Left colon (tissue), 2 donors: ENCODE measurements at regions not wholly inside any gene's neighbourhood (a gene's known extent, or its start where the extent isn't known, plus 50 kb on each side); places are given as distances from the start of the nearest gene placed in this dataset.

Source experiments
- ATAC-seq: fragments of 200-7000 bp; cut with Tn5 transposase; one replicate; pipeline ENCODE4 v1.9.1; 2020; ENCODE audit warnings: mild to moderate bottlenecking, moderate library complexity
- DNase-seq, 2 donors: peaks; one replicate each; pipeline ENCODE4 v3.0.0-alpha.2; 2020
- intact Hi-C, 2 donors: fragments of 100-400 bp; cut with DNase I in 1 of 2; cut with micrococcal nuclease in 1 of 2; formaldehyde crosslinking; loops; one replicate each; pipeline versions ENCODE4 v1.11.2 to v1.14.0; 2022; cut with DNase I, micrococcal nuclease
- donor health status: DM: no; HTN: no; CAD: no.
- donor health status: DM: yes; HTN: yes; CAD: no.

DNA sequence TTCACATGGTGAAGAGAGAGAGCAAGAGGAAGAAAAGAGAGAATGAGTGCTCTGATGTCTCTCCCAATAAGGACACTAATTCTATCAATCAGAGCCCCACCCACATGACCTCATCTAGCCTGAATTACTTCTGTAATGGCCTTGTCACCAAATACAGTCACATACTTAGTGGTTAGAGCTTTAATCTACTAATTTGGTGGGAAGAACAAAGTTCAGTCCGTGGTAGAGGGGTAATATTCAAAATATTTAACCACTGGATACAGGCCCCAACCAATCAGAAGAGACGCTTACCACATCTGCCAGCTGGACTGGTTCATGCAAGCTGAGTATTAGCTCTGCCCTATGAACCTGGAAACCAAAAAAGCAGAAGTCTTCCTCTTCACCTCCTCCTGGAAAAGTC is 336.3 kb upstream of the NFE2L3 start:
- DNase-seq, result no peak
- ATAC-seq, result no peak
- intact Hi-C loops, result no loop called here

DNA sequence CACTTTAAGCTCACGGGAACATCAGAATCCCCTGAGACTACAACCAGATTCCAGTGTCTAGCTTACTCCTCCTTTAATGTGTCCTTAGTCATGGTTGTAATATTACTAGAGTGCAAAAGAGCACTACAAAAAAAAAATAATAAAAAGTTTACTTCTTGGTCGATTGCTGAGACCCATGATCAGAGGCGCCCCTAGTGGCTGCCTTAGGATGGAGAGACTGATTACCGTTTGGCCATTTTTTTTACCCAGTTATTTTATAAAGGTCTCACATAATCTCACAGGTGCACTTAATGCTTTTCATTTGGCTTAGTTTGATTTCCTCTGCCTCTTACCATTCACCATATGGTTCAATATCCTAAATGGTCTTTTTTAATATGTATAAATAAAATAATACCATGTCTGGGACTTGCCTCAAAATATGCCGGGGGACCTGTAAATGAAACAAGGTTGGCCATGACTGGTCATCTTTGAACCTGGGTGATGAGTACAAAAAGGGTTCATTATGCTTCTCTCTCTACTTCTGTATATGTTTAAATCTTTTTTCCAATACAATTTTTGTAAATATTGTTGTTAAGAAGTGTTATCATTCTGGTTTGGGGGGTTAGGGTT is 331.5 kb upstream of the NFE2L3 start:
- intact Hi-C loops, result no loop called here
- ATAC-seq, result no peak

DNA sequence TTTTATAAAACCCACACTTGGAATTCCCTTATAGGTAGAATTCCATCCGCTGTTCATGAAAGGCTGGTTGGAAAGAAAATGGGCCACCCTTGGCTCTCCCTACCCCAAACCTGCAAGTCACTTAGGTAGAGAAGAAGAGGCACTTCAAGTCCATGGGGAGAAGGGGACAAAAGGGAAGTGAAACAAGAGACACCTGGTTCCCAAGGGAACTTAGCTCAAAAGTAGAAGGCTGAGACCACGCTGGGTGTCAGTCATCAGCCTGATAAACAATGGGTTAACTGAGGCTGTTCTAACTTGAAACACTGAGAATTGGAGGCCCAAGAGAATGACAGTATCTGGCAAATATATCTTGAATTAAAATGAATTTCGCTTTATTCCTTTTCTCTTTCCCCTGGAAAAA is 330.8 kb upstream of the NFE2L3 start:
- intact Hi-C loops, result no loop called here
- ATAC-seq (no peak), DNase-seq (no peak)

More for the DNA sequence above, 331.5 kb upstream of the NFE2L3 start:
- DNase-seq, result peak in 1 of 2 donors; percentile 8

DNA sequence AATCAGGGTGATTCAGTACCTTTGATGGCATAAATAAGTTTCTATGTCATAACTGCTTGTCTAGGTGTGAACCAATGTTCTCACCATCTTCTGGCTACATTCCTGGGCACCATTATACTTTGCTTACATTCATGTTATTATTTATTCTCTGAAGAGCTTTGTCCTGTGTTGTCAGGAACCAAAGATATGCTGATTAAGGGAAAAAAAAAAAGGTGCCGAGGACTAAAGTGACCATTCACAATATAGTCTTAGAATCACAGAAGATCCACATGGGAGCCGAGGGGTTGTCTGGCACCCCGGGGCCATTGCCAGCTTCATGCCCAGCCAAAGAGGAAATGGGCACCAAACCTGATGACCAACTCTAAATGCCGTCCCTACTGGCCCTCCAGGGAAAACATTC is 329.2 kb upstream of the NFE2L3 start:
- intact Hi-C loops, result no loop called here
- DNase-seq (no peak), ATAC-seq (no peak)

DNA sequence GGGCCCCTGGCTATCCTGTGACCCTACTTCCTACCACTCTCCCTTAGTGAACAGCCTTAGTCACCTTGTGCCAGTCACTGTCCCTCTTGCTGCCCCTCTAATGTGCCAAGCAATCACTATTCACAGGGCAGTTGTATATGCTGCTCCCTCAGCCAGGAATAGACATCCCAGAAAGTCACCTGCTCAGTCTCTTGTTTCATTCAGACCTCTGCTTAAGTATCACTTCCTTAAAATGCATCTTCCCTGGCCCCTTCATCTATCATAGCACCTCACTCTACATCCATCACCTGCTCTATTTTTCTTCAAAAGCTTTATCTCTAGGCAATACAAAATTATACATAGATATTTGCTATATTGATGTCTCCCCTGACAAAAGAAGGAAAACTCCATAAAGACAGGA is 328.4 kb upstream of the NFE2L3 start:
- DNase-seq, result no peak
- intact Hi-C loops, result no loop called here
- ATAC-seq, result no peak

DNA sequence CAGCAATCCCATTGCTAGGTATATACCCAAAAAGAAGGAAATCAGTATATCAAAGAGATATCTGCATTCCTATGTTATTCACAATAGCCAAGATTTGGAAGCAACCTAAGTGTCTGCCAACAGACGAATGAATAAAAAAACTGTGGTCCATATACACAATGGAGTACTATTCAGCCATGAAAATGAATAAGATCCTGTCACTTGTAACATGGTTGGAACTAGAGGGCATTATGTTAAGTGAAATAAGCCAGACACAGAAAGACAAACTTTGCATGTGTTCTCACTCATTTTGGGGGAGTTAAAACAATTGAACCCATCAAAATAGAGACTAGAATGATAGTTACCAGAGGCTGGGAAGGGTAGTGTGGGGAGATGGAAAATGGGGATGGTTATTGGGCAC is 323.5 kb upstream of the NFE2L3 start:
- ATAC-seq (no peak), DNase-seq (no peak)
- intact Hi-C loops, result no loop called here

DNA sequence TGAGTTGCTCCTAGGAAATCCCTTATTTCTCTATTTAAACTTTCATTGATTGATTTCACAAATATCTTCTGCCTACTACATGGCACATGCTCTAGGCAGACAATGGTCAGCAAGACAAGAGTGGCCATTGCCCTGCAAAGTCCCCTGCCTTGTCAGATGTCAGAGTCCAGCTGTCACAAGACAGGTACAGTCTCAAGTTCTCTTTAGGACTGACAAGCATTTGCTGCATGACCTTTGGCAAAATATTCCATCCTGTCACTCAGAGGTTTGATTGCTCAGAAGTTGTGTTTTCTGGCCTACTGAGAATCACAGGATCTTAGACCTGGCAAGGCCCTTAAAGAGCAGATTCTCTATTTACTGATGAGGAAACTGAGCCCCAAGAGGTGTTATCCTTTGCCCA is 322.3 kb upstream of the NFE2L3 start:
- ATAC-seq (no peak), DNase-seq (no peak)
- intact Hi-C loops, result no loop called here

DNA sequence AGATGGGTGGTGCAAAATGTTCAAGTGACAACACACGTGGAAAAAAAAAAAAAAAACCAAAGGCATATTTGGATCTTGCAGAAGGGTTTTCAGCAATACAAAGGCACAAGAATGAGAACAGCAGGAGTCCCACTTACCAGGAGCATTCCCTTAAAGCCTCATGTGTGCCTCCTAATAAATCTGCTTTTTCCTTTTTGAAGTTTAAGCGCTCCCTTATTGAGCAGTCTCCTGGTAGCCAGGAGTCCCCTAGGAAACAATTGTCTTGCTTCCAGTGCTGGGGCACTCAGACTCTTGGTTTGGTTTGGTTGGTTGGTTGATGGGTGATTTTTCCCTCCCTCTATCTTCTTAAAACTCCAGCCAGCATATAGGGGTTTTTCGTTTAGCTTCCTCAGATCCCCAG is 321.8 kb upstream of the NFE2L3 start:
- ATAC-seq, result no peak
- intact Hi-C loops, result no loop called here

DNA sequence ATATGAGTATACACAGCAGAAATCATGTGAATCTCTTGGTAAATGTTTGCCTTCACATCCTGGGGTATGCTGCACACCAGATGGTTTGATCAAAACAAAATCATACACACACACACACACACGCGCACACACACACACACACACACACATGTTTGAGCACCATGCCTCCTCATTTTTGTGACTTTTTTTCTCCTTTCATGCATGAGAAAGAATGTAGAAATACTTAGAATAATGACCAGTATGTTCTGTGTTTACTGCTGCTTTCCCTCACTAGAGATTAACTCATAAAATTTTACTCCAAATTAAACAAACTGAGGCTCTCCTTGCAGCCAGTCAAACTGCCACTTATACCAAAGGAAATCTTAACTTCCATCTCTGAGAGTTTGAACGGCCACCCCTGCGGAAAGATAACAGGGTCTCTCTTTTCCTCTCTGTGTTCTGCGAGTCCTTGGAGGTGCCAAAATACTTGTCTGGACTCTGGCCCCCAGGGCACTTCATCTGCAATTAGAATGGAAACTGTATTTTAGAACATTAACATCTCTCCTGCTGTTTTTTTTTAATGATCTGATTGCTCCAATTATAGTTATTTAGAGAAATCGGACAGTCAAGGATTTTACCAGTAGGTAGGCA is 320.8 kb upstream of the NFE2L3 start:
- ATAC-seq, result peak; percentile 41
- no peak for DNase-seq
- intact Hi-C loops, result no loop called here

More for the DNA sequence above, 321.8 kb upstream of the NFE2L3 start:
- DNase-seq, result no peak

DNA sequence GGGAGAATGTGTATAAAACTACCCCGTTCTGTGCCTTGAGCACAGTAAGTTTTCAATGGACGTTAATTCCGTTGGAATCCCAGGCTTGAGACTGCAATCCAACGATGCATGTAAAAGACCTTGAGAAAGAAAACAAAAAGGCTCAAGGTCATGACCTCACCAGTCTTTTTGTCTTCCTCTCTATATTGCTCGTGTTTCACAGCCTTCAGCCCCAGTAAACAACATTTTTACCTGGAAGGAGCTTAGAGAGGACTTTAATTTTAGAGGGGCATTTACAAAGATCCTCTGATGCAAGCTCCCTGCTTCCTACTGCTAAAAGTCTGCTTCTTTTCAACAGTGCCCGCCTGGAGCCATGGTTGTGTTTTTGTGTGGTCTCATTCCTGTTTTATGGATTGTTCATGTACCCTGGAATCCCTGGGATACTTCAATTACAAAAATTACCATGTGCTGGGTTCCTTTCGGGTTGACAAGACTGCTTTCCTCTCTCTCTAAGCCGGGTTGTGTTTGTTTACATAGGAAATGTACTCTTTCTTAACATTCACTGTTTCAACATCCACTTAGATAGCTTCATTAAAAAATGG is 320.1 kb upstream of the NFE2L3 start:
- DNase-seq (no peak), ATAC-seq (no peak)
- intact Hi-C loops, result no loop called here

DNA sequence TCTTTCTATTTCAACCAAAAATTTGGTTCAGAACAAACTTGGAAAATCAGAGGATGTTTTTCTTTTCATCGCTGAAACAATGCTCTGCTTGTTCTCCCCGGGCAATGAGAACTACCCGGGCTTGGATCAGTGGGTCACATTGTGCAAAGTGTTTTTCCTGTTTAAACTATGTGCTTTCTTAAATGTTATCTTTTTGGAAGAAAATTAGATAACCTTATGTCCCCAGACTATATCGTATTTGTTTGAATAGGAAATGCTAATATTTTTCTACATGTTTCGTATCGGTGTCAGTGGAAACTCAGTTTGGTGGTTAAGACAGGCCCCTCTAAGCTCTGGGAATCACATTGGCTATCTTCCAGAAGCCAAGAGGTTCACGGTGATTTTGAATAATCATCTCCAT is 319.5 kb upstream of the NFE2L3 start:
- intact Hi-C loops, result no loop called here
- ATAC-seq (no peak), DNase-seq (no peak)

DNA sequence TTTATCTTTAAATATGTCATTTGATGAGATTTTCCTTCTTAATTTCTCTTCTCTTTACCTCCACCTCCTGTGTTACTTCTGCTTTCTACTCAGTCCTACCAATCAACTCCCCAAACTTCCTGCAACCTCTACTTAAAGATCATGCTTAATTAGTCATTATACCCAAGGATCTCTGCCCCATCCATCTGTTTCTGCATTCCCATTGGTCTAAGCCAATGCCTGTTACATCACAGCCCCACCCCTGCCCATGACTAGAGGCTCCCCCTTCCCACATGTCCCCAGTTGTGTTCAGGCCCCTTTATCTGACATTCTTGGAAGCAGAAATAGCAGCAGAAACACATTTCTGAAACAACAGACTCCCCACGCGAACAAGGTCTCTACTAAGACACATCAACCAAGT is 319.1 kb upstream of the NFE2L3 start:
- no peak for DNase-seq
- ATAC-seq, result no peak
- intact Hi-C loops, result no loop called here

DNA sequence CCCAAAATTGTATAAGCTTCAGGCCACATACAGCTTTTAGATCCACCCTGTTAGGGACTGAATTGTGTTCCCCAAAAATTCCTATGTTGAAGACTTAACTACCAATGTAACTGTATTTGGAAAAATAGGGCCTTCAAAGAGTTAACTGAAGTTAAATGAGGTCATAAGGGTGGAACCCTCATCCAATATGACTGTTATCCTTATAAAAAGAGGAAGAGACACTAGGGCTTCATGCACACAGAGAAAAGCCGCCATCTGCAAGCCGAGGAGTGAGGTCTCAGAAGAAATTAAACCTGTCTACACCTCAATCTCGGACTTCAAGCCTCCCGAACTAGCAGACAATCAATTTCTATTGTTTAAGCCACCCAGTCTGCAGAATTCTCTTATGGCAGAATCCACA is 317.9 kb upstream of the NFE2L3 start:
- intact Hi-C loops, result no loop called here
- no peak for DNase-seq
- no peak for ATAC-seq

DNA sequence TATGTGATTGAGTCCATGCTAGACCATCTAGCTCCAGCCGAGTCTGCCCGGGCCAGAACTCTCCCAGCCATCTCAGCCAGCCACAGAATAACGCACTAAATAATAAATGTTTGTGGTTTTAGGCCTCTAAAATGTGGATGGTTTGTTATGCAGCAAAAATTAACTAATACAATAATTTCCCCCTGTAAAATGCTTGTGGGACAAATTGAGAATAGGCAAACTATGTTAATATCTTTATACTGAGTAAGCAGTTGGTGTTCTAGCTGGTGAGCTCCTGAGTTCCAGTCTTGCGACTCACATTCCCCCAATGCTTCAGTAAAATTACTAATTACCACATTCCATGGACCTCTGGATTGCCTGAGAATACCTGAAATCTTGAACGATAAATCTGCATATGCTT is 316.8 kb upstream of the NFE2L3 start:
- intact Hi-C loops, result no loop called here
- DNase-seq (no peak), ATAC-seq (no peak)

DNA sequence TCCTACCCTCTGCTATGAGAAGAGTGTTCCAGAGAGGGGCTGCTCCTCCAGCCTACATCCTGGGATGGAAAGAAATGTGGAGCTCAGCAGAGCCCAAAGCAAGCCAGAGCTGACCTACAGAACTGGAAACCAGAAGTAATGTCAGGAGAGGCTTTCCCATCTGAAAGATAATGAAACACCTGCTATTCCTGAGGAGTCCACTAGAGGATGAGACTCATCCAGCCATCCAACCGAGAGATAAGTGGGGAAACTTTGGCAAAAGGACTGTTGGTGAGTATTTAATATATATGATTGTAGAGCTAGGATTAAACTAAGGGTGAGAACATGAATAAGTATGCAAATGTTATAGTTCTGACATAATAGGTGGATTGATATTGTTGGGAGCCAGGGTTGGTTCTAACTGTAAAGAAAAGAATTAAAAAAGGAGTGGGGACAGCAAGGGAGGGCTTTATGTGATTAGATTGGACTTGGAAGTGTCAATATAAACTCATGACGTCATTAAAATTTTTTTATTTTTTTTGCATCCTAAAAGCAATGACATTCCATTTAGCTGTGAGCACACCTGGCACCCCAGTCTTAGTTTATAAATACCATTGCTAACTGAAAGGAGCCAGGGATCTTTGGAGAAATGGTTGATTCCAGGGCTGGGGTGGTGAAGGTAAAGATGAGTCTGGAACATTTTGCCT is 312.8 kb upstream of the NFE2L3 start:
- ATAC-seq (no peak), DNase-seq (no peak)
- intact Hi-C loops, result no loop called here

DNA sequence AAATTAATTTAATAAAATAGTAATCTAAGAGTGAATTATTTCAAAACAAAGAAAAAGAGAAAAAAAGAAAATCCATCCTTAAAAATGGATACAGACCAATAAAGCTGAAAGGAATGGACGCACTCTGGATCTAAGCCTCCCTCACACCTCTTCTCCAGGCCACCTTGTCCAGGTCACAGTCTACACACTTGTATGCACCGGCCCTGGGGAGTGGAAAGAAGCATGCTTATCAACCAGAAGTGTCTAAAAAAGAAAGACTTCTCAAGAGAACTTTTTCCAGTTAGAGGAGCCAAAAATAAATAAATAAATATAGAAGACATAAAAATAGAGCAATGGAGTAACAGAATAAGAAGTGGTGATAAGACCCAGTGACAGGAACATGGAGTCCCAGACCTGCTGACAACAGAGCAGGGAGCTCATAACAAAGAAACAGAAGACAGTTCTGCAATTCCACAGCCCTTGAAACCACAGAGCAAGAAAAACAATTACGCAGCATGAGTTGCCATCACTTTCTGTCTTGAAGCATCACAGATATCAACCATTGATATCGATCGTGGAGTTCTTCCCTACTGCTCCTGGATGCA is 311.7 kb upstream of the NFE2L3 start:
- no peak for DNase-seq
- intact Hi-C loops, result no loop called here

DNA sequence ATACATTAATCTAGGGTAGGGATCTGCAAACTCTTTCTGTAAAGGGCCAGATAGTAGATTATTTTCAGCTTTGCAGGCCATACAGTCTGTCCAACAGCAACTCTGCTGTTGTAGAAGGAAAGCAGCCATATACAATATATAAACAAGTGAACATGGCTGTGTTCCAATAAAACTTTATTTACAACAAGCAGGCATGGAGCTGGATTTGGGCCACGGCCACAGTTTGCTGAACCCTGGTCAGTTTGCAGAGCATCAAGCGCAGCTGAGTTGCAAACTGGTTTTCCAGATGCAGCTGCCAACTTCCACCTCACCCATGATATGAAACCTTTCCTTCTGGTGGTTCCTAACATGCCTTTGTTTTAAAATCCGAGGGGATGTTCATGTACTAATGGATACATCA is 310.4 kb upstream of the NFE2L3 start:
- intact Hi-C loops, result no loop called here
- ATAC-seq (no peak), DNase-seq (no peak)

More for the DNA sequence above, 311.7 kb upstream of the NFE2L3 start:
- no peak for ATAC-seq

DNA sequence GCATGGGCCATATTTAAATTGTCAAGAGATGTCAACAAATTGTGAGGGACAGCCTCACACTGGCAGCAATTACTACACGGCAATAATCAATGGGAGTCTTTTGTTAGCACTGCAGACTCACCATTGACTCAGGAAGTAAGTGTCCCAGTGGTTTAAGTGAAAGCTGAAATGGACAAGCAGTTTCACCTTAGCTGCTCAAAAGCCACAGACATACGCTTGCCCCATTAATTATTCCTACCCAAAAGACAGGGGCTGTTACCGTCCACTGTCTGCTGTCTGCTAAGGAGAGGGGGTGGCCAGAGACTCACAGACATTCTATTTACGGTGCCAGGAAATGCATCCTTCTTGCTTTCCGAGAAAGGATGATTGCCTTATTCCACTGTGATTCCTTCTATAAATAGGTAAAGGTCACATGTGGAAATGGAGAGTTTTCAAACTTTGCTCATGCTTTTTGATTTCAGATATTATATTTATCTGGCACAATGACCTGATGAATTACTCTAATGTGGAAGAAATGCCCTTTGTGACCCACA is 309.7 kb upstream of the NFE2L3 start:
- intact Hi-C loops, result no loop called here
- DNase-seq, result no peak
- no peak for ATAC-seq

DNA sequence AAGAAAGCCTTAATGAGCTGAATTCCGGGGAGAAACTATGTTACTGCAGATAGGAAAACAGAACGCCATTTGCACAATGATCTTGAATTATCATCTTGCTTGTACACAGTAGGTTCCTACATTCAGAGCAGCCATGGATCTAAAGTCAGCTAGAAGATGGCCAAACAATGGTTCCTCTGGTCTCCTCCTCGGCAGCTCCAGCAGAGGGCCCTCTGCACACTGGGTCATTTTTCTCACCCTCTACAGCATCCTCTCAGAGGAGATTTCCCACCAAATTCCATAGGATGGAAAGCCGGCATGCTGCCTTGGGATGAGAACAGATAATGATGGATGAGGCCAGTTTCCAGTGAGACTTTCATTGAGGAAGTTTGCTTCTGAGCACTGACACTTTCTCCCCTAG is 308.5 kb upstream of the NFE2L3 start:
- intact Hi-C loops, result no loop called here
- no peak for ATAC-seq
- no peak for DNase-seq
